Vagina (tissue), 2 donors: ENCODE measurements at regions not wholly inside any gene's neighbourhood (a gene's known extent, or its start where the extent isn't known, plus 50 kb on each side); places are given as distances from the start of the nearest gene placed in this dataset.

Experiments used
- CTCF ChIP-seq, 3 experiments: fragments of 450-650 bp in 2 of 3; fragments of 200-600 bp in 1 of 3; sonication (generic) in 1 of 3; IDR thresholded peaks; one replicate each; pipeline ENCODE4 v1.5.1; 2017 to 2019; ENCODE audit warnings: antibody characterized with exemption in 3 of 3, mild to moderate bottlenecking in 2 of 3, moderate library complexity in 2 of 3
- POLR2A ChIP-seq, 2 donors: fragments of 450-650 bp; IDR thresholded peaks; one replicate each; pipeline ENCODE4 v1.6.1; 2017; ENCODE audit warnings: antibody characterized with exemption in 2 of 2, mild to moderate bottlenecking in 2 of 2, moderate library complexity in 2 of 2
- POLR2AphosphoS5 ChIP-seq, 2 donors: sonication (generic); formaldehyde crosslinking; IDR thresholded peaks; one replicate each; pipeline ENCODE4 v1.9.0; 2017; ENCODE audit warnings: antibody characterized with exemption in 2 of 2, mild to moderate bottlenecking in 2 of 2, low read depth in 1 of 2; ENCODE audit not compliant: insufficient read depth in 1 of 2

GRCh38 chr13:82817133-82817532, 1065.1 kb downstream of the SLITRK1 start:
- TF ChIP-seq CTCF (IDR thresholded peaks at IDR 0.05): no peak
- TF ChIP-seq POLR2A (IDR thresholded peaks at IDR 0.05): no peak
- TF ChIP-seq POLR2AphosphoS5 (IDR thresholded peaks at IDR 0.05; ENCODE audit: insufficient read depth in 1 of 2, low read depth in 1 of 2): no peak
